CMK (cell line): ENCODE measurements at regions not wholly inside any gene's neighbourhood (a gene's known extent, or its start where the extent isn't known, plus 50 kb on each side); places are given as distances from the start of the nearest gene placed in this dataset.
A peak's percentile ranks its signal among the peaks of the same experiment; 100 is the strongest.

ENCODE experiments used
- DNase-seq: peaks from one replicate; pipeline ENCODE4 v3.0.0-alpha.2; 2010; ENCODE audit warnings: low read depth

GRCh38 chr4:183763990-183764754 is 105.1 kb downstream of the TRAPPC11 start:
- no peak for DNase-seq

GRCh38 chr4:183765251-183765911 is 106.3 kb downstream of the TRAPPC11 start:
- no peak for DNase-seq

- no peak for DNase-seq
Observed at GRCh38 chr4:183766140-183766539, 107.0 kb downstream of the TRAPPC11 start.

- no peak for DNase-seq
Observed at GRCh38 chr4:183770906-183771305, 111.8 kb downstream of the TRAPPC11 start.

- DNase-seq: no peak
Observed at GRCh38 chr4:183772361-183772760, 113.3 kb downstream of the TRAPPC11 start.

- DNase-seq: no peak
Observed at GRCh38 chr4:183773790-183774189, 114.7 kb downstream of the TRAPPC11 start.

- DNase-seq: no peak
Observed at GRCh38 chr4:183783306-183783705, 121.8 kb upstream of the STOX2 start.

- DNase-seq: no peak
Observed at GRCh38 chr4:183783991-183784553, 121.0 kb upstream of the STOX2 start.

GRCh38 chr4:183788308-183788905 is 116.7 kb upstream of the STOX2 start:
- DNase-seq: no peak

- DNase-seq: no peak
Observed at GRCh38 chr4:183789657-183790056, 115.5 kb upstream of the STOX2 start.

GRCh38 chr4:183790661-183791060 is 114.4 kb upstream of the STOX2 start:
- DNase-seq: peak; percentile 25

GRCh38 chr4:183797011-183797444 is 108.1 kb upstream of the STOX2 start:
- DNase-seq: no peak

GRCh38 chr4:183797445-183798300 is 107.4 kb upstream of the STOX2 start:
- DNase-seq: no peak

GRCh38 chr4:183798301-183799253 is 106.5 kb upstream of the STOX2 start:
- DNase-seq: no peak

- no peak for DNase-seq
Observed at GRCh38 chr4:183801457-183802165, 103.5 kb upstream of the STOX2 start.

- no peak for DNase-seq
Observed at GRCh38 chr4:183806341-183806740, 98.8 kb upstream of the STOX2 start.

- no peak for DNase-seq
Observed at GRCh38 chr4:183807420-183808096, 97.5 kb upstream of the STOX2 start.

GRCh38 chr4:183808097-183808456 is 97.0 kb upstream of the STOX2 start:
- no peak for DNase-seq

- no peak for DNase-seq
Observed at GRCh38 chr4:183812567-183812966, 92.5 kb upstream of the STOX2 start.

GRCh38 chr4:183814461-183814860 is 90.6 kb upstream of the STOX2 start:
- DNase-seq: no peak
